M059J (cell line): ENCODE measurements at regions not wholly inside any gene's neighbourhood (a gene's known extent, or its start where the extent isn't known, plus 50 kb on each side); places are given as distances from the start of the nearest gene placed in this dataset.
"Not testable (repeated sequence)": the region's sequence is repeated elsewhere in the genome, so short reads cannot be mapped to it uniquely, and the experiment has no call there.

Experiments
- DNase-seq: peaks from one replicate; pipeline ENCODE4 v3.0.0-alpha.2; 2012; ENCODE audit warnings: low read depth

DNA sequence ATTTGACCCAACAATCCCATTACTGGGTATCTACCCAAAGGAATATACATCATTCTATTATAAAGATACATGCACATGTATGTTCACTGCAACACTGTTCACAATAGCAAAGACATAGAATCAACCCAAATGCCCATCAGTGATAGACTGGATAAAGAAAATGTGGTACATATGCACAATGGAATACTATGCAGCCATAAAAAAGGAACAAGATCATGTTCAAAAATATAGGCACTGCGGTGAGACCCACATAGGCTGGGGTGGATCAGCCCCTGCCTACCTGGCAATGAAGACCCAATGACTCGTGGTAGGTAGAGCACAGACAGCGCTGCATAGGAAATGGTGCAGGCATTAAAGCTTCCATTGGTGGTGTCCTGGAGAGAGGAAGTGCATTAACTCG is 88.6 kb upstream of the NFIL3 start:
- DNase-seq, result not testable (repeated sequence)

DNA sequence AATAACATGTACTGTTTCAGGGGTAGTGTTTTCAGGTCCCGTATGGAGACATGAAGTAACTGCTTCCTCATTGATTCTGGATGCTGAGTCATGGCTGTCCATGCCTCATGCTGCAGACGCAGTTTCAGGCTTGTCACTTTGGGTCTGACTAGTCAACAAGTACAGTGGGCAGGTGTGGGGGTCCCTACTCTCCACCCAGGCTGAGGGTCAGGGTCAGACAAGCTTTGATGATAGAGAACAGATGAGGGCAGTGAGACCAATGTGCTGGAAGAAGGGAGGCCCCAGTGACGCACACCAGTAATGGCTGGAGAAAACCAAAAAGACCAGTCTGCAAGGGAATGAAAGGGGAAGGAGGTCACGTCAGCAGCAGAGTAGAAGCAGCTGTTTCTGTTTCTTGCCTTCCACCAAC is 80.0 kb upstream of the NFIL3 start:
- no peak for DNase-seq

DNA sequence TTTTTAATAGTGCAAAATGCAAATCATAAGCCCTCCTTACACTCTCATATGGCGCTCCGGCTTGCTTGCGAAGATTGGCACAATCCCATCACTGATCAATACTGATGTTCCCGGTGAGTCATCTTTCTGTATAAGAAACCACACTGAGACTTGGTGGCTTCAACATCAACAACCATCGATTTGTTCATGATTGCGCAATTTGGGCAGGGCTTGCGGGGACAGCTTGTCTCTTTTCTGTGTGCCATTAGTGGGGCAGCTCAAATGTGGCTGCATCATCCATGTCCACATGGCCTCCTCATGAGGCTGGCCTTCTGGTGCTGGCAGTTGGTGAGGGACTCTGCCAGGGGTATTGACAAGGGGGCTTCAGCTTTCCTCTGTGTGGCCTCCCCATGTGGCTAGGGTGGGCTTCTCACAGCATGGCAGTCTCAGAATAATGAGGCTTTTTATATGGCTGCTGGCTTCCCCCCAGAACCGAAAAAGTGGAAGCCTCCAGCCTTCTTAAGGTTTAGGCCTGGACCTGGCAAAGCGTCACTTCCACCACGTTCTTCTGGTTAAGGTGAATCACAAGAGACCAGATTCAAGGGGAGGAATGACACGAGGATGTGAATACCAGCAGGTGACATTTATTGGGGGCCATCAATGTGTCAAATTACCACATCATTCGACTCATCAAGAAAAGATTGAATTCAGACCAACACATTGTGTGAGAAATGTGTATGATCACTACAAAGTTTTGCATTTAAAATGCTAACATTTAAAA is 79.5 kb upstream of the NFIL3 start:
- no peak for DNase-seq

DNA sequence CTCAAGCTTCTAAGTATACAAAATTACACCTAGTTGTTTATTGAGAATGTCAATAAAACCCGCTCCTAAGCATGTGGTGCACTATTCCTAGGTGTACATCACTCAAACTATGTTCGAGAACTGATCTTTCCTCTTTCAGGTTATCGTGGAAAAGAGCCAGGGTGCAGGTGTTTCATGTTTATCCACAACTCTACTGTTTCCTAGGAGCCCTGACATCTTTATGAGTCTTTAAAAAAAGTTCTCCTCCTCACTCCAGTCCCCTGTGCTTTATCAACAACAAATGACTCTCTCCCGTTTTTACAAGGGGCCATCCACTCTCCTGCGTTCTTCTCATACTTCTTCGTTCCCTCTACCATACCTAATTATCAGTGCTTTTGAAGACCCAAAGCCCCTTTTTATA is 78.8 kb upstream of the NFIL3 start:
- DNase-seq, result no peak

DNA sequence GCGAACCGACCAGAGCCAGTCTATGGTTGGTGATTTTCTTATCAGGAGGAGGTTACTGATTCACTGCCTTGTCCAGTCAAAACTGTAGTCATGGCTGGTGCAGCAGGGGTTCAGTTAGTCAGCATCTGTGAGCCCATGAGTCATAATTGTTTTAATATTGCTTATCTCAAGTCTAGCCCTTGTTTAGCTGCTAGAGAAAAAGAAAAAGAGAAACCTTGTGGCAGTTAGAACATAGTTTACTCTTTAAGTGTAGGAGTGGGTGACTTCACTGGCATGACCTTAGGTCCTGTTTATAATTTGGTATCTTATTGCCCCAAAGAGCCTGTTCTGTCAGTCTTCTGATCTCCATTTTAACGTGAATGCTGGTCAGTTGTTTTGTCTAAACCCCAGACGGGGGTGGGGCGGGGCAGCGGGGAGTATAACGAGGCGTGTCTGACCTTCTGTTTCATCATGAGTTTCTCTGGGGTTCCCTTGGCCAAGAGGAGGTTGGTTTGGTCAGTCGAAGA is 76.9 kb upstream of the NFIL3 start:
- peak; percentile 95 for DNase-seq

DNA sequence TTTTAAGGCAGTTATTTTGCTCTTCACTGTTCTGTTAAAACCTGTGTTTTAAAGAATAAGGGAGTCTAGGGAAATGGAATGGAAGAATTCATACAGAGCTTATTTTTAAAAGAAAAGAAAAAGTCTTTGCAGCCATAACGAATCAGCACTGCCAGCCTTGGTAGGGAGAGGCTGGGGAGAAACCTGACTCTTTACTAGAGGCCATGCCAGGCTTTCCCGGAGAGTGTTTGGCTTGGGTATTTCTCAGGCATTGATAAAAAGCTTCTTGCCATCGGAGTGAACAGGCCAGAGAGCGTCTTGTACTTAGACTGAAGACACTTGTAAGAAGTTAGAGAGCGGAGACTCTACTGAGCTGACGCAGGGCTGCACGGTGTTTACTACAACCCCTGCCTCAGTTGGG is 72.7 kb upstream of the NFIL3 start:
- DNase-seq, result peak; percentile 39

DNA sequence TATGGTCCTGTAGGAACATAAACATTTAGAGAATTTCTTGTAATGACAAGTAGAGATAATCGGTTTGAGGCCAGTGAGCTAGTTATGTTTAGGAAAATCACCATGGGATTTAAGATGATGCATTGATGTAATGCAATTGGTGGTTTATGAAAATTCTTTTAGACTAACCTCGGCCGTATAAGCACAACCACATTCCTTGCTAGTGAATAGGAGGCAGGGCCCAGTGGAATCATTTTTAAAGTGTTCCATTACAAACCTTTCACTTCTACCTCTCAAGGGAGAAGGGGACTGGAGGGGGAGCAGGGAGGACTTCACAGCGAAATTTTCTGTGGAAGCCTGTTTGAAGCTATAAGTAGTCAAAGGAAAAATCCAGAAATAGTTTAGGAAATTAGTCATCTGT is 71.8 kb upstream of the NFIL3 start:
- peak; percentile 97 for DNase-seq

DNA sequence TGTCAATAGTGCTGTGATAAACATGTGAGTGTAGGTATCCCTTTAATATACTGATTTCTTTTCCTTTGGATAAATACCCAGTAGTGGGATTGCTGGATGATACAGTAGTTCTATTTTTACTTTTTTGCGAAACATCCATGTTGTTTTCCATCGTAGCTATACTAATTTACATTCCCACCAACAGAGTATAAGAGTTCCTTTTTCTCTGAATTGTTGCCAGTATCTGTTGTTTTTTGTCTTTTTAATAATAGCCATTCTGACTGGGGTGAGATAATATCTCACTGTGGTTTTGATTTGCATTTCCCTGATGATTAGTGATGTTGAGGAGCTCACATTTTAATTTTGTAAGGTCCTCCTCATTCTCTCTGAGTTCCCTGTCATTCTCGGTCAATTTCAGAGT is 71.1 kb upstream of the NFIL3 start:
- DNase-seq, result peak; percentile 55

DNA sequence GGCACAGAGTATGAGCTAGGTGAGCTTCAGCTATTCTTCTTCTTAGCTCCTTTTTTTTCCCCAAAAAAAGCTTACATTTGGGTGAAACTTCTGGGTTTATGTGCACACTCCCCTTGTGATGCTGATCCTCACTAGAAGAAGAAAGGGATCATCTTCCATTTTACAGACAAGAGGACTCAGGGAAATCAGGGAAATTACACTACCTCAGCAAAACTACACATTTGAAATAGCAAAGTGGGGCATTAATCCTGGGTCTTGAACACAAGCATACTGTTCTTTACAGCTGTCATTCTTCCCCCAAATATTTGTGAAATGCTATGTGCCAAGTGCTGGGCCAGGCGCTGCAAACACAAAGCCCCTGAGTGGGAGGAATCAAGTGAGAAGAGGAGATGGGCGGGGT is 68.6 kb upstream of the NFIL3 start:
- no peak for DNase-seq

DNA sequence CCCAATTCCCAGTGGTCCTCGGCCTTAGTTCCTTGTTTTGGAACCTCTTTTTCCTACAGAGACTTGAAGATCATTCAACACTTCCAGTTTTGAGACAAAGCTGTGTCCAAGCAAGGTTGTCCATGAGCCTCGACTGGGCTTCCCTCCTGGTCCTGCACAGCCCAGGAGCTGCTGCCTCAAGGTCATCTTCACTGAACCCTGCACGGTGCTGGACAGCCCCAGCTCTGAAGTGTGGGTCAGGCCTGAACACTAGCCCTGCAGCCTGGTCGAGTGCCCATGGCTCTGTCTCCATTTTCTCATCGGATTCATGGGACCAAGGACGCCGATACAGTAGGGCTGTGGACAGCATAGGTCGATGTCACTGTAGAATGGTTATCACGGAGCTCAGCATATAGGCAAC is 68.0 kb upstream of the NFIL3 start:
- DNase-seq, result no peak

DNA sequence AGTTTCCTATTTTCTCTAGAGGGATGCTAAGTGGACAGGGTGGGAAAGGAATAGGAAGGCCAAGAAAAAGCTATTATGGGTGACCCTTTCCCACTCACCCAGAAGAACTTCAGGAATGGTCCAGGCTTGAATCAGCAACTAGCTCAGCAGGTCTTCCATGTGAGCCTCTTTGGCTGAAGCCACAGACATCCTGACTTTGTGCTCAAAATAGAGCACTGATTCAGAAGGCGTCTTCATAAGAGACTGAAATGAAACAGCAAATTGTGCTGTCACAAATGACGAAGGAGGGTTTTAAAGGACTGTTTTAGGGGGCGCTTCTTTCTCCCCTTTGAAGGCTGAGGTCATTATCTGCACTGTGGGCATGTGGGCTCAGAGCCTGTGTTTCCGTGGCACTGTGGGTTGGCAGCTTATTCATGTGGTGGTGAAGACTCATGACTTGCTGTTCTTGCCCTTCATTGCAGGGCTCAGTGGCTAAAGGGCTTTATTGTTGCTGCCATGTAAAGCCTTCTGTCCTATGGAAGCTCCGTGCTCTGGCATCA is 65.8 kb upstream of the NFIL3 start:
- DNase-seq, result peak; percentile 43

DNA sequence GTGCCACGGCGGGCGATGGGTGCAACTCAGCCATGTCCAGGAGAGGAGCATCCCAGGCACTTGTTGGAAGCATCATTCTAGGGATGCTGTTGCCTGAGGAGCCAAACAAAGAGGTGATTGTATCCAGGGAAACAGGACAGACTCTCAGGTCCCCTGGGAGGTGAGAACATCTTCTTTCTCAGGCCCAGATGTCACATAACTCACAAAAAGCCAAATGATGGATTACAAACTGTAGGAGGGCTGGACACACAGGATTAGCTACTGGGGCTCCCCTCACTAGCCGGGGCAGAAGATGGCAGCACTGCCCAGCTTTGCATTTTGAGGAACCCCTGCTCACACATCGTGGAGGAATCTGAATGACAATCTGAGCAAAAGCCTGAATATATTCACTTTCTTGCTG is 64.7 kb upstream of the NFIL3 start:
- DNase-seq, result no peak

DNA sequence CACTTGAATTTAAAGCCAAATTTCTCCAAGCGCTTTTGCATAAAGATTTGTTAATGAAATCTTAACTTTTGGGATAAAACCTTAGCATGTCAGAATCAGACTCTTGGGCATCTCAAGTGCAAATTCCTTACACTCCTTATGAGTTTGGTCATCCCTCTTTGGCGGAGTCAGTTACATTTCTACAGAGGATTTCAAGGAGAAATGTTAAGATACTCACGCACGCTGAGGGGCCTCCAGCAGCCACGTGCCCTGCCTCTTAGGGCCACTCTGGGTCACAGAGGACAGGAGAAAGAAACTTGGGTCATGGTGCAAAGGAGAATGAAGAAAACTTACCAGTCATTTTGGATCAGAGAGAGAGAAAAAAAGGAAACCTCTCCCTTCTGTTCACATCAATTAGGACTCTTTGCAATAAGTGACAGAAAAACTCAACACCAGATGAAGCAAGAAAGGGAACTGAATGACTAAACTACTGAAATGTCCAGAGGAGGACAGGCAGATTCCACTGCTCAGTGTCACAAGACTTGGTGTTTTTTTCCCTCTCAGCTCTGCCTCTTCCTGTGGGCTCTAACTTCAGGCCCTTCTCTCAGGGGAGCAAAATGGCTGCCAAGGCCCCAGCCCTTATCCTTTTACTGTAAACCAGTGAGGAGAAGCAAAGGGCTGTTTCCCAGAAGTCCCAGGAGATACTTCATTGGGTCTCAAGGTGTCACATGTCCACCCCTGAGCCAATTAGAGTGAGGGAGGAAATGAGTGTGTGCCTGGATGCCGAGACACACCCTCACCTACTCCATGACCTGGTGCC is 63.3 kb upstream of the NFIL3 start:
- DNase-seq, result peak; percentile 66

DNA sequence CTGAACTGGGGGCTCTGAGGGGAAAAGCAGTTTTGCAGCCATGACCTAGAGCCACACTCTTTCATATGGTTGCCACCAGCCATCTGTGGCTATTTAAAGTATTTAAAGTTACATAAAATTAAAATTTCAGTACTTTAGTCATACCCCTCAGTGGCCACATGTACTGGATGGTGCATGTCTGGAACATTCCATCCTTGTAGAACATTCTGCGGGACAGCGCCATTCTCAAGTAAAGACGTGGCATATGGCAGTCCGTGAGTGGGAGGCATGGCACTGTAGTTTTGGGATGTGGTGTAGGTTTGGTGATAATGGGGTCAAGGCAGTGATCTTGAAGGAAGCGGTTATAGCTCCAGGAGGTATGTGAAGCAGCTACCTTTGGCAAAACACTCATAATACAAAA is 61.4 kb upstream of the NFIL3 start:
- DNase-seq, result no peak

DNA sequence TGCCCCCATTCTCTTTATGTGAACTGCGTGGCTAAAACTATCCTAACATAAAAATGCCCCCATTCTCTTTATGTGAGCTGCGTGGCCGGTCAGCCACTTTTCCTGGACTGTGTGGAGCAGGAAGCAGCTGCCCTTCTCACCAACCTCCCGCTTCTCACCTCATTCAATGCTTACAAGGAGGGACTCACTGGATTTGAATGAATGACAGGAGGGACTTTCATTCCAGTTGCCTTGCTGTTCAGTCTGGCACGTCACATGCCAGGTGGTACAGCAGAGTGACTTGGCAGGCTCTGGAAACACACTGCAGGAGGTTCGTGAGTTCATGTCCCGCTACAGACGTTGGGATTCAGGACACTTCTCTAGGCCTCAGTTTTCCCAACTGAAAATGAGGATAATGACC is 60.2 kb upstream of the NFIL3 start:
- no peak for DNase-seq

DNA sequence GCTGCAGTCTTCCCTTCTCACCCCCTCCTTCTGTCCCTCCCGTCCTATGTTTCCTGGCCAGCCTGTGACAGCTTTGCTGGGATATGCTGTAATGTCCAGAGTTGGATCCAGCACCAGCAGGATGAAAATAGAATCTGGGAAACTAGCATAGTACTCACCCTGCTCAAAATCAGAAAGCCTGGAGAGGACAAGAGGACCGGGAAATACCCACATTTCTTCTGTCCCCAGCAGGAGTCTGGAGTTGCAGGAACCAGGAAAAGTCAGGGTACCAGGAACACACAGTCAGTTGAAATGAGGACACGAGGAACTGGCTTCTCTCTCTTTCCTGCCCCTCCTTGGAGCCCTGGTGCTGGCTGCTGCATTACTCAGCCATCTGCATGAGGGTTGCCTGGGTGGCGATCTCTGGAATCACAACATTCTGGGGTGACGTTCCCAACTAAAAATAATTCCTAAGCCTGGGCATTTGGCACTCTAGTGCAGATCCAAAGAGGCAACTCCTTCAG is 59.6 kb upstream of the NFIL3 start:
- peak; percentile 78 for DNase-seq

DNA sequence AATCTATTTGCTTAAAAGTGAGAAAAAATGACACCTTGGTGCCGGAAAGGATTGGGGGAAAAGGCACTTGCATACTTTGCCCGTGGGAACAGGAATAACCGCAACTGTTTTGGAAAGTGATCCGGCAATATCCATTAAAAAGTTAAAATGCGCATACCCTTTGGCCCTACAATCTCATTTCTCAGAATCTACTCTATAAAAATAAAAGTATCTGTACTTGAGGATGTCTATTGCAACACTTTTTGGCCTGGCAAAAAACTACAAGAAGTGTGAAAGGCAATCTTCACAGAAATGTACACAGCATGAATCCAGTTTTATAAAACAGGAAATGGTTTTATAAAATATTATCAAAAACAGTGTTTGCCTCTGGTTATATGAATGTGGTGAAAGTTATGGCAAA is 58.3 kb upstream of the NFIL3 start:
- no peak for DNase-seq

DNA sequence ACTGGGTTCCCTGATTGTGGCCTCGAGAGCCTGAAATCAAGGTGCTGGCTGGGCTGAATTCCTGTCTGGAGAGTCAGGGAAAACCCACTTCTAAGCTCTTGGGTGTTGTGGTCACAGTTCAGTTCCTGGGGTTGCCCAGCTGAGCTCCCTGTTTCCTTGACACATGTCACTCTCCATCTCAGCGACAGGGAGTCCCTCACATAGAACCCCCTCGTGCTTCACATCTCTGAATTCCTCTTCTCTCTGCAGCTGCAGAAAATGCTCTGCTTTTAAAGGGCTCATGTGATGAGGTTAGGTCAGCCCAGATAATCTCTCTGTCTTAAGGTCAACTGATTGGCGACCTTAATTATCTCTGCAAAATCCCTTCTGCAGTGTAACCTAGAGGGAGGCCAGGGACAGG is 53.5 kb upstream of the NFIL3 start:
- peak; percentile 32 for DNase-seq

DNA sequence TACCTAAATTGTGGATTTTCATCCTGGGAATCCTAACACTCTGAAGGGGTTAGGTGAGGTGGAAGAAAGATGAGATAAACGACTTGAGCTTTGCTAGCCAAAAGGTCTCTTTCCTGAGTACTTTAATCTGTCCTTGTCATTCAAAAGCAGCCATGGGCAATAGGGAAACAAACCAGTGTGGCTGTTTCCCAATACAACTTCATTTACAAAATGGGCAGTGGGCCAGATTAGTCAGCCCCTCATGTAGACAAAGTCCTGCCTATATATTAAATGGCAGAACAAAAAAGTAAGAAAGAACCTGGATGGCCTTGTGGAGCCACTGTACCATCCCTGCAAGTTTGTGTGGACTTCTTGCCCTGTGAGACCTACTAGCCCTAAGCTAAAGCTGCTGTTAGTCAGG is 51.0 kb upstream of the NFIL3 start:
- DNase-seq, result peak; percentile 42
